Epithelial cell of proximal tubule (primary cell): ENCODE measurements at regions not wholly inside any gene's neighbourhood (a gene's known extent, or its start where the extent isn't known, plus 50 kb on each side); places are given as distances from the start of the nearest gene placed in this dataset.

Experiments
- DNase-seq: peaks from one replicate; pipeline ENCODE4 v3.0.0-alpha.2; 2011; ENCODE audit warnings: low read depth
- H3K4me3 ChIP-seq: 2 replicates; pipeline ENCODE4 v1.5.1; 2011; ENCODE audit warnings: low read depth, mild to moderate bottlenecking, low read length
- CTCF ChIP-seq: conservative IDR thresholded peaks from 2 replicates; pipeline ENCODE4 v1.5.1; 2012; ENCODE audit warnings: low read depth, mild to moderate bottlenecking, low read length

- no peak for DNase-seq
- no peak overlapping the region for H3K4me3 ChIP-seq
- no peak for TF ChIP-seq CTCF
Measured at GRCh38 chr2:15874854-15875804, 65.2 kb upstream of the MYCN start.

GRCh38 chr2:15875969-15876705 is 64.2 kb upstream of the MYCN start:
- no peak for DNase-seq
- no peak overlapping the region for H3K4me3 ChIP-seq
- no peak for TF ChIP-seq CTCF

GRCh38 chr2:15880226-15881119 is 59.9 kb upstream of the MYCN start:
- H3K4me3 ChIP-seq, result no peak overlapping the region
- no peak for TF ChIP-seq CTCF
- DNase-seq, result no peak

GRCh38 chr2:15881120-15881433 is 59.3 kb upstream of the MYCN start:
- H3K4me3 ChIP-seq, result no peak overlapping the region
- DNase-seq, result no peak
- no peak for TF ChIP-seq CTCF

- no peak for TF ChIP-seq CTCF
Measured at GRCh38 chr2:15881676-15882075, 58.7 kb upstream of the MYCN start.

GRCh38 chr2:15882761-15883497 is 57.4 kb upstream of the MYCN start:
- DNase-seq, result no peak
- no peak for TF ChIP-seq CTCF
- H3K4me3 ChIP-seq, result no peak overlapping the region

More at GRCh38 chr2:15881676-15882075, 58.7 kb upstream of the MYCN start:
- H3K4me3 ChIP-seq, result no peak overlapping the region
- no peak for DNase-seq
